Testis (tissue), 2 donors: ENCODE measurements at regions not wholly inside any gene's neighbourhood (a gene's known extent, or its start where the extent isn't known, plus 50 kb on each side); places are given as distances from the start of the nearest gene placed in this dataset.

ENCODE experiments used
- DNase-seq: peaks from one replicate; pipeline ENCODE4 v3.0.0-alpha.2; 2019
- H3K27ac ChIP-seq, 2 donors: fragments of 200-600 bp; sonication (generic); one replicate each; pipeline ENCODE4 v1.5.1; 2019
- H3K27me3 ChIP-seq: fragments of 200-600 bp; sonication (generic); one replicate; pipeline ENCODE4 v1.5.1; 2019
- H3K36me3 ChIP-seq: fragments of 200-600 bp; sonication (generic); one replicate; pipeline ENCODE4 v1.5.1; 2017; ENCODE audit warnings: low read depth; ENCODE audit errors: missing control alignments
- H3K4me1 ChIP-seq: fragments of 200-600 bp; sonication (generic); one replicate; pipeline ENCODE4 v1.5.1; 2019
- H3K4me3 ChIP-seq, 2 donors: fragments of 200-600 bp; sonication (generic); one replicate each; pipeline ENCODE4 v1.5.1; 2017 to 2019
- H3K9me3 ChIP-seq: fragments of 200-600 bp; sonication (generic); one replicate; pipeline ENCODE4 v1.5.1; 2017
- POLR2A ChIP-seq: fragments of 450-650 bp; IDR thresholded peaks from one replicate; pipeline ENCODE4 v1.6.1; 2017; ENCODE audit warnings: antibody characterized with exemption, mild to moderate bottlenecking, moderate library complexity
- WGBS, 2 donors: methylation state at CpG; one replicate each; pipeline ENCODE4 v1.1.5; 2018; 5-methylcytosine and 5-hydroxymethylcytosine counted together
- intact Hi-C: fragments of 100-400 bp; cut with DNase I; formaldehyde crosslinking; loops from one replicate; pipeline ENCODE4 v1.15.1; 2023; ENCODE audit warnings: low total_unique reads
- TF ChIP-seq, protein P1 (sequence below), 3 experiments: fragments of 450-650 bp in 2 of 3; fragments of 200-600 bp in 1 of 3; sonication (generic) in 1 of 3; IDR thresholded peaks; one replicate each; pipeline ENCODE4 v1.5.1; 2016 to 2019; ENCODE audit warnings: antibody characterized with exemption in 3 of 3, mild to moderate bottlenecking in 2 of 3, moderate library complexity in 1 of 3

DNA sequence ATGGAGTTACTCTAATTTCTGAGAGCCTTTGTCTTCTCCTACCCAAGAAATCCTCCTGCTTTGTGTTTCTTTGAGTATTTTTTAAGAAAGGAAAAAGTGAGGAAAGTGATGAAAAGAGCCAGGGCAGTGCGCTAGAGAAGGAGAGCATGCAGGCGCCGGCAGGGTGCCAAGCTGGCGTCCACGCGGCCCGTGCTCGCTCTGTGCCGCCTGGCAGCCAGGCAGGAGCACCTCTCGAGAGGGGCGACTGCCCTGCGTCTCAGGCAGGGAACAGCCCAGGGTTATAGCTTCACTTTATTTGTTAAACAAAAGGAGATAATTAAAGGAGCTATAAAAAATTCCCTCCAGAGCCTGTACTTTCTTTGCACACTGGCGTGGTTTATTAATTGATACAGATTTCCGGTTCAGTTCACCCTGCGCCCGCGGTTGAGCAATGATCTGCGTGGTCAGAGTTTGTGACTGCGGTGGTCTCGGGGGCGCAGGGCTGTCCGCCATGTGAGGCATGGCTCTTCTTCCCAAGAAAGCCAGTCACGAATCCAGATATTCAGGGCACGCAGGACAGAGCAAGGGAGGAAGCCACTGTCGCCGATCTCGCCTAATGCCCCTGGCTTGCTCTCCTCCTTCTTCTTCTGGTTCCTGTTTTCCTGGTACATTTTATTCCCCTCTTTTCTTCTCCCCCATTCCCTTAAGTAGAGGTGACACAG, 110.8 kb upstream of the PAQR3 start:
- TF ChIP-seq POLR2A, result no peak
- TF ChIP-seq, protein P1, sequence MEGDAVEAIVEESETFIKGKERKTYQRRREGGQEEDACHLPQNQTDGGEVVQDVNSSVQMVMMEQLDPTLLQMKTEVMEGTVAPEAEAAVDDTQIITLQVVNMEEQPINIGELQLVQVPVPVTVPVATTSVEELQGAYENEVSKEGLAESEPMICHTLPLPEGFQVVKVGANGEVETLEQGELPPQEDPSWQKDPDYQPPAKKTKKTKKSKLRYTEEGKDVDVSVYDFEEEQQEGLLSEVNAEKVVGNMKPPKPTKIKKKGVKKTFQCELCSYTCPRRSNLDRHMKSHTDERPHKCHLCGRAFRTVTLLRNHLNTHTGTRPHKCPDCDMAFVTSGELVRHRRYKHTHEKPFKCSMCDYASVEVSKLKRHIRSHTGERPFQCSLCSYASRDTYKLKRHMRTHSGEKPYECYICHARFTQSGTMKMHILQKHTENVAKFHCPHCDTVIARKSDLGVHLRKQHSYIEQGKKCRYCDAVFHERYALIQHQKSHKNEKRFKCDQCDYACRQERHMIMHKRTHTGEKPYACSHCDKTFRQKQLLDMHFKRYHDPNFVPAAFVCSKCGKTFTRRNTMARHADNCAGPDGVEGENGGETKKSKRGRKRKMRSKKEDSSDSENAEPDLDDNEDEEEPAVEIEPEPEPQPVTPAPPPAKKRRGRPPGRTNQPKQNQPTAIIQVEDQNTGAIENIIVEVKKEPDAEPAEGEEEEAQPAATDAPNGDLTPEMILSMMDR (IDR thresholded peaks at IDR 0.05), result no peak
- 70 to 86% methylated on average over 27 of the region's 27 CpGs for WGBS, 2 donors
- Histone ChIP-seq H3K4me3 (peak overlapping the region in 1 of 2 donors; percentile 1), H3K9me3 (no peaks in the 10 kb centered on the region), H3K27ac (no peak overlapping the region), H3K27me3 (no peaks in the 10 kb centered on the region), H3K36me3 (no peaks in the 10 kb centered on the region), H3K4me1 (no peaks in the 10 kb centered on the region)
- intact Hi-C loops, result no loop called here
- DNase-seq, result no peak

DNA sequence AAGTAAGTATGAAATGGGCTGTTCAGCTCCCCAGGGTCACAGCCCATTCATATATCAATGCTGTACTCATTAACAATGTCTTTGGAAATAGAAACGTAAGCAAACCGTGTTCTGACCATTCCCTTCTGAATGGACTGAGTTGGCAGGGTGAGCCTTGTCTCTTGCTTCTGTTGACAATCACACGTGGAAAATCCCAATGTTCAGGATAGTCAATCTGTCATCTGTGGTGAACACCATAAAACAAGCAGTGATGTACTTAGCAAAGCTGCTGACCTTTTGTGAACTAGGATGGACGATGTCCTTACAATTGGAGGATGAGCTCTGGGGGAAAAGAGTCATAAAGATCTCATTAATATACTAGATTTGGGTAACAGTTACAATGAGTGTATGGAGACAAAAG, 109.6 kb upstream of the PAQR3 start:
- no peak overlapping the region for H3K4me3 ChIP-seq
- intact Hi-C loops, result no loop called here
- no peaks in the 10 kb centered on the region for H3K4me1 ChIP-seq
- WGBS, 2 donors, result 55 to 76% methylated on average over 4 of the region's 4 CpGs
- no peaks in the 10 kb centered on the region for H3K9me3 ChIP-seq
- no peak for DNase-seq
- H3K27me3 ChIP-seq, result no peaks in the 10 kb centered on the region
- H3K36me3 ChIP-seq, result no peaks in the 10 kb centered on the region
- TF ChIP-seq, protein P1 (IDR thresholded peaks at IDR 0.05), result no peak
- TF ChIP-seq POLR2A, result no peak
- no peak overlapping the region for H3K27ac ChIP-seq

DNA sequence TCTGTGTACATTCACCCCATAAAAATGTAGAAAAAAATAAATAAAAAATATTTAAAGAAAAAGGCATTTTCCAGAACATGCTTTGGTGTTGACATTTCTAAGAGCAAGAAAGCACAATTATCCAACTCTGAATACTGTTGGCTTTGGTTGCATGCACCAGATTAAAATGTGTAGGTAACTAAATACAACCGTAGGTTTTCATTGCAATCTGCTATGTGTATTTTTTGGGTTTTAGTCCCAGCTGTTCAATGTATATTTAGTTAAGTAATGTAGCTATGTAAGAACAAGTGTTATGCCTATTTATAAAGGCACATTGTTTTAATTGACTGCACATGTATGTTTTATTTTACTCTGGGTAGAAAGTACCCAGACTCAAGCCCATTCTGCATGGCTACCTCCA, 108.1 kb upstream of the PAQR3 start:
- Histone ChIP-seq H3K9me3 (no peaks in the 10 kb centered on the region), H3K4me1 (peaks cover 4% of the 10 kb centered on the region), H3K27ac (no peak overlapping the region), H3K4me3 (no peak overlapping the region), H3K27me3 (no peaks in the 10 kb centered on the region), H3K36me3 (no peaks in the 10 kb centered on the region)
- no peak for DNase-seq
- WGBS, 2 donors, result 97 to 100% methylated on average over 1 of the region's 1 CpG
- intact Hi-C loops, result no loop called here
- TF ChIP-seq, protein P1 (IDR thresholded peaks at IDR 0.05), result no peak
- TF ChIP-seq POLR2A, result no peak

DNA sequence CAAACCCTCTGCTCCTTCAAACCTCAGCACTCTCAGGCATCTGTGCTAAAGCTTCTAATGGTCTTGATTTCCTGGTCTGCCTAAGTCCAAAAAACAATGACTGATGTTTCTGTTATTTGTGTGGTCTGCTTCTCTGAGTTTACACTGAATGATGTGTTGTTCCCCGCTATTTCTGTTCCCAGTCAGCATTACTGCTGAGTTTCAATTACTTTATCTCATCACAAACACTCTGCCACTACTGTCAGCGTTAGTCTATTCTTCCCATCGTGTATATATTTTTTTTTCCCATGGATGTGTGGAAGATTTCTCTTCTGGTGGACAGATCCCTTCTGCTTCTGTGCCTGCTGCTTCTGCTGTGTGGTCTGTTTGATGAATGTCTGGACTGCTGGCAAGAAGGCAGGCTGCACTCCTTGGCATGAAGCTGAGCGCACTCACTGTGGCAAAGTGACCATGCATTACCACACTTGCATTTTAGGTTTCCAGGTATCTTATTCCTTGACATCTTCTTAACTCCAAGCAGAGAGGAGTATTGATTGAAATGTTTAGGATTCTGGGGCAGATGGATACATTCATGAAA, 106.9 kb upstream of the PAQR3 start:
- 72 to 85% methylated on average over 4 of the region's 4 CpGs for WGBS, 2 donors
- H3K36me3 ChIP-seq, result no peaks in the 10 kb centered on the region
- intact Hi-C loops, result no loop called here
- no peak overlapping the region for H3K4me3 ChIP-seq
- H3K4me1 ChIP-seq, result peaks cover 4% of the 10 kb centered on the region
- no peaks in the 10 kb centered on the region for H3K9me3 ChIP-seq
- TF ChIP-seq POLR2A, result no peak
- TF ChIP-seq, protein P1 (IDR thresholded peaks at IDR 0.05), result no peak
- no peak overlapping the region for H3K27ac ChIP-seq
- DNase-seq, result no peak
- no peaks in the 10 kb centered on the region for H3K27me3 ChIP-seq

DNA sequence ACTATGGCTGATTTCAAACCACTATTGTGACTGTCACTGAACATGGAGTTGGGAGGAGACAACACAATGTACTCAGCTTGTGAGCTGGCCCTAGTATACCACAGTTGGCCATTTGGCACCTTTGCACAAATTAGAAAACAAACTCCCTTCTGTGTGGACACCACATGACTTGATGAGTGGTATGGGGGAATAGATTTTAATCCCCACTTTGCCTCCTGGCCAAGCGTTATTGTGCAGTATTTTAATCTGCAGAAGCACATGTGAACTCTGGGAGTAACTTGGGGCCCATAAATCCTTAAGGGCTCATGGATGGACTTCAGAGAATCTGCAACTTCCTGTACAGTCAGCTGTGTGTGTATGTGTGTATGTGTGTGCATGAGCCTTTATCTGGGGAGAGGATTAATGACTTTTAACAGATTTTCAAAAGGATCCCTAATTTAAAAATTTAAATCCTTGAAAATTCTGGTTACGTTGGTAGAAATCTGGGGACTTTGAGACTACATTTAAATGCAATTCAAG, 105.0 kb upstream of the PAQR3 start:
- no peak for DNase-seq
- 71 to 76% methylated on average over 2 of the region's 2 CpGs for WGBS, 2 donors
- no peak overlapping the region for H3K27ac ChIP-seq
- intact Hi-C loops, result no loop called here
- TF ChIP-seq, protein P1 (IDR thresholded peaks at IDR 0.05), result no peak
- TF ChIP-seq POLR2A, result no peak
- H3K4me3 ChIP-seq, result no peak overlapping the region
- no peaks in the 10 kb centered on the region for H3K36me3 ChIP-seq
- no peaks in the 10 kb centered on the region for H3K27me3 ChIP-seq
- H3K9me3 ChIP-seq, result no peaks in the 10 kb centered on the region
- H3K4me1 ChIP-seq, result peaks cover 4% of the 10 kb centered on the region
